Psoas muscle (tissue), 7 donors: ENCODE measurements at regions not wholly inside any gene's neighbourhood (a gene's known extent, or its start where the extent isn't known, plus 50 kb on each side); places are given as distances from the start of the nearest gene placed in this dataset.

ENCODE experiments used
- ATAC-seq, 4 donors: fragments of 200-7000 bp; cut with Tn5 transposase; one replicate each; pipeline ENCODE4 v1.9.1; 2020; ENCODE audit warnings: moderate library complexity in 3 of 4, mild to moderate bottlenecking in 2 of 4
- DNase-seq, 2 donors: peaks; one replicate each; pipeline ENCODE4 v3.0.0-alpha.2; 2020
- H3K27ac ChIP-seq: fragments of 200-600 bp; one replicate; pipeline ENCODE4 v1.8.0; 2022
- H3K27me3 ChIP-seq, 3 donors: fragments of 200-600 bp in 1 of 3; one replicate each; pipeline versions ENCODE4 v1.6.1 to v1.8.0; 2013 to 2022; ENCODE audit warnings: low read length in 2 of 3, mild to moderate bottlenecking in 2 of 3, moderate library complexity in 1 of 3; ENCODE audit not compliant: insufficient read depth in 3 of 3
- H3K36me3 ChIP-seq, 2 donors: fragments of 200-600 bp in 1 of 2; one replicate each; pipeline versions ENCODE4 v1.6.1 to v1.8.0; 2013 to 2022; ENCODE audit warnings: low read depth in 1 of 2, mild to moderate bottlenecking in 1 of 2, moderate library complexity in 1 of 2; ENCODE audit not compliant: insufficient read depth in 1 of 2
- H3K4me1 ChIP-seq: fragments of 200-600 bp; one replicate; pipeline ENCODE4 v1.8.0; 2022
- H3K4me3 ChIP-seq: fragments of 200-600 bp; one replicate; pipeline ENCODE4 v1.8.0; 2022; ENCODE audit warnings: mild to moderate bottlenecking
- H3K9me3 ChIP-seq: fragments of 200-600 bp; one replicate; pipeline ENCODE4 v1.8.0; 2022
- WGBS, 3 donors: extraction: QIAGEN DNeasy Blood & Tissue Kit; methylation state at CpG; one replicate each; pipeline versions ENCODE4 v1.1.6 to v1.1.7; 2013; 5-methylcytosine and 5-hydroxymethylcytosine counted together
- intact Hi-C, 2 donors: fragments of 100-400 bp; cut with DNase I; formaldehyde crosslinking; loops; one replicate each; pipeline versions ENCODE4 v1.11.0 to v1.14.2; 2022
- TF ChIP-seq, protein P1 (sequence below): fragments of 200-600 bp; IDR thresholded peaks from one replicate; pipeline ENCODE4 v1.8.0; 2022; ENCODE audit warnings: antibody characterized with exemption
- donor health status: healthy with polysubstance abuse.
- donor health status: DM: no; HTN: no; CAD: no; lungs with moderate emphysema.
- donor health status: Bipolar disorder and iron deficiency.
- donor health status: healthy.
- donor health status: DM: yes; HTN: yes; CAD: no.
- donor health status: DM: no; HTN: no; CAD: no.
- donor health status: DM: yes; HTN: yes; CAD: no.

DNA sequence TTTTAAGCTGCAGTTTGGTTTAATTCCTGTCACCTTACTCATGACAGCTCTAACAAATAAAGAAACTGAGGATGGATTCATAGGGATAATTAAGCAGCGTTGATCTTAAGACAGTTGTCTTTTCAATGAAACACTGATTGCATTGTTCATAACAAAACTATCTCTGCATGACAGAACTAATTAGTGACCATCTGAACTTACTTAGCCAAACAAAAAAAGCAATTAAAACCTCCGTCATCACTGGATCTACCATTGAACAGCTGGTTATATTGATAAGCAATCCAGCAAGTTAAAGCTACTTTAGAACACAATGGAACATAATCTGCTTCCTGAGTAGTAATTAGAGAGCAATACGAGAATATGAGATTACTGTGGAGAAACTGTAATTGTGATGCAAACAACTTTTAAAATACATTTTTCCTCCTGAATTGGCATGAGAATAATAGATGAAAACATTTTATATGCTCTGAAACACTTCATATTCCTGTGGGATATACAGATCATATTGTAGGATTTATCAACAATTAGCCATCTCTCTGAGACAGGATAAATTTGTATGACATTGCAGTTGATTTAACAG, 2576.8 kb downstream of the PCDH7 start:
- no peaks in the 10 kb centered on the region for H3K27me3 ChIP-seq
- H3K9me3 ChIP-seq: no peaks in the 10 kb centered on the region
- H3K36me3 ChIP-seq: no peaks in the 10 kb centered on the region
- DNase-seq: no peak
- H3K4me1 ChIP-seq: no peaks in the 10 kb centered on the region
- H3K4me3 ChIP-seq: no peak overlapping the region
- H3K27ac ChIP-seq: no peak overlapping the region
- TF ChIP-seq, protein P1, sequence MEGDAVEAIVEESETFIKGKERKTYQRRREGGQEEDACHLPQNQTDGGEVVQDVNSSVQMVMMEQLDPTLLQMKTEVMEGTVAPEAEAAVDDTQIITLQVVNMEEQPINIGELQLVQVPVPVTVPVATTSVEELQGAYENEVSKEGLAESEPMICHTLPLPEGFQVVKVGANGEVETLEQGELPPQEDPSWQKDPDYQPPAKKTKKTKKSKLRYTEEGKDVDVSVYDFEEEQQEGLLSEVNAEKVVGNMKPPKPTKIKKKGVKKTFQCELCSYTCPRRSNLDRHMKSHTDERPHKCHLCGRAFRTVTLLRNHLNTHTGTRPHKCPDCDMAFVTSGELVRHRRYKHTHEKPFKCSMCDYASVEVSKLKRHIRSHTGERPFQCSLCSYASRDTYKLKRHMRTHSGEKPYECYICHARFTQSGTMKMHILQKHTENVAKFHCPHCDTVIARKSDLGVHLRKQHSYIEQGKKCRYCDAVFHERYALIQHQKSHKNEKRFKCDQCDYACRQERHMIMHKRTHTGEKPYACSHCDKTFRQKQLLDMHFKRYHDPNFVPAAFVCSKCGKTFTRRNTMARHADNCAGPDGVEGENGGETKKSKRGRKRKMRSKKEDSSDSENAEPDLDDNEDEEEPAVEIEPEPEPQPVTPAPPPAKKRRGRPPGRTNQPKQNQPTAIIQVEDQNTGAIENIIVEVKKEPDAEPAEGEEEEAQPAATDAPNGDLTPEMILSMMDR: no peak
- 31 to 48% (median 35%) methylated on average over 3 of the region's 3 CpGs for WGBS, 3 donors
- no peak for ATAC-seq
- intact Hi-C loops: no loop called here

DNA sequence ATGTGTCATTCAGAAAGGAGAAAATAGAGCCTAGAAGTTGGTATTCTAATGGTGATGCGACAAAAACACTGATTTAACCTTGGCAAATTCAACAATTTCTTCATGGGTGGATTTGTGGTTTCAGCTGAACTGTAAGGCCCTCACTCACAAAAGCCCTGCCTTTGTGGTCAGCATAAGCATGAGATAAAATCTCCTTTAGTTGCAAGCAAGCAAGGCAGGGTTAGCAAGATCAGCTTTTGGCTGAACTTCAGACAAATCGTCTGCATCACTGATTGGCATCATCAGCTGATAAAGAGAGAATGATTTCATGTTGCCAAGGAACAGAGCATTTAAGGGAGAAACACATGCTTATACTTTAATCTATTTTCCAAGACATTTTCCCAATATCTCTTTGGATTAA, 2582.2 kb downstream of the PCDH7 start:
- Histone ChIP-seq H3K27ac (no peak overlapping the region), H3K9me3 (peaks cover 3% of the 10 kb centered on the region), H3K27me3 (no peaks in the 10 kb centered on the region), H3K4me1 (no peaks in the 10 kb centered on the region), H3K4me3 (no peak overlapping the region), H3K36me3 (no peaks in the 10 kb centered on the region)
- no peak for ATAC-seq
- intact Hi-C loops: no loop called here
- 25 to 36% (median 26%) methylated on average over 2 of the region's 2 CpGs for WGBS, 3 donors
- TF ChIP-seq, protein P1: no peak
- no peak for DNase-seq

DNA sequence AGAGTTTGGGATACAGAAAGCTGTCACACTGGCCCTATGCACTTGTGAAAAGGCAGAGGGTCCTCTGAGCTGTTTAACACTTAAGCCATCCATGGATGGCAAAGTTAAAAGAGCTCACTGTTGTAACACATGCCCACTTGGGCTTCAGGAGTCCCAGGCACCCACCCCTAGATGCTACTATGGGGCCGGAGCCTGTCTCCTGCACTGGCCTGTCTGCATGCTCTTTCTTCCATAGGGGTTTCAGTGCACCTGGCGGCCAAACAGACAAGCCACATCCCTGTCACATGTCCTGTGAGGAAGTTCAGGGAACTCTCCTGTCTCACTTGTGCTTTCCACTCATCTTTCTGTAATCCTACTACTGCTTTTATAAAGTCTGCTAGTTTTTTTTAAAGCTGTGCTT, 2586.0 kb downstream of the PCDH7 start:
- Histone ChIP-seq H3K27ac (no peak overlapping the region), H3K4me3 (no peak overlapping the region), H3K36me3 (no peaks in the 10 kb centered on the region), H3K4me1 (no peaks in the 10 kb centered on the region), H3K9me3 (peaks cover 3% of the 10 kb centered on the region), H3K27me3 (no peaks in the 10 kb centered on the region)
- intact Hi-C loops: no loop called here
- no peak for DNase-seq
- 87 to 90% (median 87%) methylated on average over 2 of the region's 2 CpGs for WGBS, 3 donors
- no peak for ATAC-seq
- TF ChIP-seq, protein P1: no peak

DNA sequence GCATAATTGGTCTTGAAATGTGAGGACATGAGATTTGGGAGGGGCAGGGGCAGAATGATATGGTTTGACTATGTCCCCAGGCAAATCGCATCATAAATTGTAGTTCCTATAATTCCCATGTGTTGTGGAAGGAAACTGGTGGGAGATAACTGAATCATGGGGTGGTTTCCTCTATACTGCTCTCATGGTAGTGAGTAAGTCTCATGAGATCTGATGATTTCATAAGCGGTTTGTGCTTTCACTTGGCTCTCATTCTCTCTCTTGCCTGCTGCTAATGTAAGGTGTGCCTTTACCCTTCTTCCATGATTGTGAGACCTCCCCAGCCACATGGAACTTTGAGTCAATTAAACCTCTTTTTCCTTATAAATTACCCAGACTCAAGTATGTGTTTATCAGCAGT, 2595.9 kb downstream of the PCDH7 start:
- Histone ChIP-seq H3K36me3 (no peaks in the 10 kb centered on the region), H3K4me3 (no peak overlapping the region), H3K9me3 (no peaks in the 10 kb centered on the region), H3K4me1 (no peaks in the 10 kb centered on the region), H3K27me3 (no peaks in the 10 kb centered on the region), H3K27ac (no peak overlapping the region)
- no peak for DNase-seq
- TF ChIP-seq, protein P1: no peak
- intact Hi-C loops: no loop called here
- peak in 3 of 4 donors; percentile 43 to 69 (median 58) for ATAC-seq
- 62 to 65% (median 65%) methylated on average over 2 of the region's 2 CpGs for WGBS, 3 donors

DNA sequence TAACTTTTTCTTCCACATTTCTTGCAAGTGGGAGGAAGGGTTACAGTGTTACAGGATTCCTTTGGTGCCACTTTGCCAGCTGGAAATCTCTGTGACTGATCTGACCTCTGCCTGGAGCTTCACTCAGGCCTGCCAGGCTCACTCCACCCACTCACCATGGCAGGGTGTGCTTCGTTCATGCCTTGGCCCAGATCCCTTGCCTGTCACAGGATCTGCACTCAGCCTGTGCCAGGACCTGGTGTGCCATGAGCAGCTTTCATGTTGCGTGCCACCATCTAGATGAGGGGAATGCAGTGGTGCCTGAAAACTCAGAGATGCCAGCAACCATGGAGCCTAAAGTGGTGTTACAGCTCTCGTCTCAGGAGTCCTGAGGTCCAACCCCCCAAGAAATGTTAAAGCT, 2596.4 kb downstream of the PCDH7 start:
- H3K9me3 ChIP-seq: no peaks in the 10 kb centered on the region
- no peak overlapping the region for H3K27ac ChIP-seq
- H3K36me3 ChIP-seq: no peaks in the 10 kb centered on the region
- no peaks in the 10 kb centered on the region for H3K4me1 ChIP-seq
- TF ChIP-seq, protein P1: no peak
- ATAC-seq (peak in 3 of 4 donors; percentile 85 to 96 (median 94)), DNase-seq (peak in 1 of 2 donors; percentile 63)
- H3K27me3 ChIP-seq: no peaks in the 10 kb centered on the region
- 24 to 30% (median 29%) methylated on average over 3 of the region's 3 CpGs for WGBS, 3 donors
- intact Hi-C loops: no loop called here
- no peak overlapping the region for H3K4me3 ChIP-seq
